Esophagus squamous epithelium (tissue), 4 donors: ENCODE measurements at regions not wholly inside any gene's neighbourhood (a gene's known extent, or its start where the extent isn't known, plus 50 kb on each side); places are given as distances from the start of the nearest gene placed in this dataset.

ENCODE experiments used
- POLR2A ChIP-seq, 4 donors: fragments of 450-650 bp; IDR thresholded peaks; one replicate each; pipeline ENCODE4 v1.6.1; 2017; ENCODE audit warnings: antibody characterized with exemption in 4 of 4, mild to moderate bottlenecking in 4 of 4, moderate library complexity in 3 of 4
- TF ChIP-seq, protein P1 (sequence below), 6 experiments: fragments of 450-650 bp in 4 of 6; fragments of 200-600 bp in 2 of 6; sonication (generic) in 2 of 6; IDR thresholded peaks; one replicate each; pipeline ENCODE4 v1.5.1; 2016 to 2019; ENCODE audit warnings: antibody characterized with exemption in 6 of 6, mild to moderate bottlenecking in 4 of 6, moderate library complexity in 4 of 6

DNA sequence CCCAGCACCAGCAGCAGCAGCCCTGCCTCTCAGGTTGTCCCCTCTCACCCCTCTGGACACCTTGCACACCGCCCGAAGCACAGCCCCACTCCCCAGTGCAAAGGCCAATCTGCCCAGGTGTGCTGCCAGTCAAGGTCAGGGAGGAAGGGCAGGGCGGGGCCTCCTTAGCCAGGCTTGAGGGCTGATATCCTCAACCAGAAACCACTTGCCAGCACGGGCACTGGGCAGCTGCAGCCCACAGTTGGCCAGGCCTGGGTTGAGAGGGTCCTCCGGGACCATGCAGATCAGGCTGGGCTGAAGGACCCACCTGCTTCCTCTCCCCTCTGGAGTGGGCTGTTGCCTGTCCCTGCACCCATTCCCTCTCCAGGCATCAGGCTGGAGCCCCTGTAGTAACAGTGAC is 588.3 kb downstream of the NPHP4 start:
- TF ChIP-seq, protein P1, sequence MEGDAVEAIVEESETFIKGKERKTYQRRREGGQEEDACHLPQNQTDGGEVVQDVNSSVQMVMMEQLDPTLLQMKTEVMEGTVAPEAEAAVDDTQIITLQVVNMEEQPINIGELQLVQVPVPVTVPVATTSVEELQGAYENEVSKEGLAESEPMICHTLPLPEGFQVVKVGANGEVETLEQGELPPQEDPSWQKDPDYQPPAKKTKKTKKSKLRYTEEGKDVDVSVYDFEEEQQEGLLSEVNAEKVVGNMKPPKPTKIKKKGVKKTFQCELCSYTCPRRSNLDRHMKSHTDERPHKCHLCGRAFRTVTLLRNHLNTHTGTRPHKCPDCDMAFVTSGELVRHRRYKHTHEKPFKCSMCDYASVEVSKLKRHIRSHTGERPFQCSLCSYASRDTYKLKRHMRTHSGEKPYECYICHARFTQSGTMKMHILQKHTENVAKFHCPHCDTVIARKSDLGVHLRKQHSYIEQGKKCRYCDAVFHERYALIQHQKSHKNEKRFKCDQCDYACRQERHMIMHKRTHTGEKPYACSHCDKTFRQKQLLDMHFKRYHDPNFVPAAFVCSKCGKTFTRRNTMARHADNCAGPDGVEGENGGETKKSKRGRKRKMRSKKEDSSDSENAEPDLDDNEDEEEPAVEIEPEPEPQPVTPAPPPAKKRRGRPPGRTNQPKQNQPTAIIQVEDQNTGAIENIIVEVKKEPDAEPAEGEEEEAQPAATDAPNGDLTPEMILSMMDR (IDR thresholded peaks at IDR 0.05), result no peak
- no peak for TF ChIP-seq POLR2A (IDR thresholded peaks at IDR 0.05)
